GM19438 (cell line): ENCODE measurements at regions not wholly inside any gene's neighbourhood (a gene's known extent, or its start where the extent isn't known, plus 50 kb on each side); places are given as distances from the start of the nearest gene placed in this dataset.
"Not testable (repeated sequence)": the region's sequence is repeated elsewhere in the genome, so short reads cannot be mapped to it uniquely, and the experiment has no call there.

Source experiments
- ATAC-seq: cut with Tn5 transposase; IDR thresholded peaks from one replicate; pipeline ENCODE4 v1.9.1; 2021; ENCODE audit warnings: low read depth; ENCODE audit not compliant: unreplicated experiment

GRCh38 chr10:87416892-87417291, 59.3 kb downstream of the NUTM2D start:
- not testable (repeated sequence) for ATAC-seq

GRCh38 chr10:87422641-87423040, 65.1 kb downstream of the NUTM2D start:
- ATAC-seq, result not testable (repeated sequence)

- not testable (repeated sequence) for ATAC-seq
These were observed 67.3 kb downstream of the NUTM2D start for GRCh38 chr10:87424697-87425373.

GRCh38 chr10:87433836-87434235, 70.9 kb upstream of the MINPP1 start:
- ATAC-seq, result not testable (repeated sequence)

- ATAC-seq, result not testable (repeated sequence)
These were observed 69.3 kb upstream of the MINPP1 start for GRCh38 chr10:87435295-87435826.

GRCh38 chr10:87436104-87436503, 68.6 kb upstream of the MINPP1 start:
- ATAC-seq, result peak; percentile 97

- not testable (repeated sequence) for ATAC-seq
These were observed 67.2 kb upstream of the MINPP1 start for GRCh38 chr10:87437450-87437849.
